ENCODE measurements at regions not wholly inside any gene's neighbourhood (a gene's known extent, or its start where the extent isn't known, plus 50 kb on each side); places are given as distances from the start of the nearest gene placed in this dataset.

GRCh38 chr2:71922499-71923142 lies 225.0 kb downstream of the CYP26B1 start:
- TF ChIP-seq ZNF776 (CRISPR knock-in tag; IDR thresholded peaks at IDR 0.05) (no peak), NR2F6 (IDR thresholded peaks at IDR 0.05) (no peak), NR2F6 (CRISPR knock-in tag; IDR thresholded peaks at IDR 0.05) (no peak), ZBTB2 (CRISPR knock-in tag; IDR thresholded peaks at IDR 0.05; ENCODE audit: low read depth) (no peak), HMG20B (CRISPR knock-in tag; conservative IDR thresholded peaks at IDR 0.05) (no peak), REST (IDR thresholded peaks at IDR 0.05; ENCODE audit: borderline replicate concordance in 1 of 2, low read depth in 1 of 2, low read length in 2 of 2) (no peak), NR2C2 (CRISPR knock-in tag; IDR thresholded peaks at IDR 0.05; ENCODE audit: borderline replicate concordance) (no peak), MAZ (IDR thresholded peaks at IDR 0.05; ENCODE audit: borderline replicate concordance, low read depth, low read length) (no peak), MAZ (CRISPR knock-in tag; IDR thresholded peaks at IDR 0.05; ENCODE audit: low read depth) (no peak), CTCF (CRISPR knock-in tag; IDR thresholded peaks at IDR 0.05) (no peak), CREB1 (IDR thresholded peaks at IDR 0.05) (no peak), CREB1 (CRISPR knock-in tag; IDR thresholded peaks at IDR 0.05) (no peak), RAD21 (CRISPR knock-in tag; IDR thresholded peaks at IDR 0.05) (no peak), RBAK (CRISPR knock-in tag; IDR thresholded peaks at IDR 0.05) (no peak), RBM22 (optimal IDR thresholded peaks at IDR 0.05; ENCODE audit: low read length) (no peak), SUZ12 (IDR thresholded peaks at IDR 0.05; ENCODE audit: low read depth, low read length) (no peak), ZBTB26 (CRISPR knock-in tag; IDR thresholded peaks at IDR 0.05; ENCODE audit: borderline replicate concordance) (no peak)

All from HepG2 (cell line).